T-cell (primary cell): ENCODE measurements at regions not wholly inside any gene's neighbourhood (a gene's known extent, or its start where the extent isn't known, plus 50 kb on each side); places are given as distances from the start of the nearest gene placed in this dataset.

Experiments used
- ATAC-seq, 4 experiments: fragments of 200-7000 bp in 3 of 4; fragments of 150-1000 bp in 1 of 4; cut with Tn5 transposase; replicated peaks in 1 of 4; 1 replicate in 3 of 4; 2 replicates in 1 of 4; pipeline ENCODE4 v1.10.0; 2021; ENCODE audit warnings: moderate library complexity in 3 of 4, mild to moderate bottlenecking in 2 of 4, moderate number of reproducible peaks in 1 of 4
- CTCF ChIA-PET, 2 donors: fragments of 300-600 bp; sonication (Branson Sonifier 250); formaldehyde crosslinking; loops; one replicate each; lab custom pipeline; 2022; ENCODE audit warnings: antibody characterized with exemption in 2 of 2; lab: Charles Lee
- POLR2A ChIA-PET, 2 donors: fragments of 300-600 bp; sonication (Branson Sonifier 250); formaldehyde crosslinking; loops; one replicate each; lab custom pipeline; 2022; ENCODE audit warnings: antibody characterized with exemption in 2 of 2; lab: Charles Lee
- DNase-seq, 35 experiments: peaks; one replicate each; pipeline versions ENCODE4 v3.0.0 to v3.0.0-alpha.2; 2013 to 2023
- H3K27ac ChIP-seq: one replicate; pipeline ENCODE4 v1.5.1; 2013; ENCODE audit warnings: low read length
- H3K27me3 ChIP-seq, 2 experiments: replicated peaks in 1 of 2; 1 replicate in 1 of 2; 2 replicates in 1 of 2; pipeline versions ENCODE4 v1.6.1 to v1.7.0; 2013; ENCODE audit warnings: low read length in 1 of 2, mixed read lengths in 1 of 2; ENCODE audit not compliant: control insufficient read depth in 2 of 2, insufficient read depth in 2 of 2; ENCODE audit errors: extremely low read depth in 1 of 2
- H3K36me3 ChIP-seq, 2 donors: 1 replicate in 1 of 2; 2 replicates in 1 of 2; pipeline versions ENCODE4 v1.6.1 to v1.7.0; 2013; ENCODE audit warnings: low read length in 1 of 2; ENCODE audit not compliant: control insufficient read depth in 2 of 2, insufficient read depth in 1 of 2; ENCODE audit errors: extremely low read depth in 1 of 2
- H3K4me1 ChIP-seq, 2 experiments: 1 replicate in 1 of 2; 2 replicates in 1 of 2; pipeline versions ENCODE4 v1.6.1 to v1.7.0; 2013; ENCODE audit warnings: low read length in 2 of 2, mixed read lengths in 1 of 2; ENCODE audit not compliant: insufficient read depth in 2 of 2, control insufficient read depth in 1 of 2; ENCODE audit errors: extremely low read depth in 1 of 2
- H3K4me3 ChIP-seq, 2 donors: 1 replicate in 1 of 2; 2 replicates in 1 of 2; pipeline versions ENCODE4 v1.5.1 to v1.7.0; 2013; ENCODE audit warnings: mild to moderate bottlenecking in 2 of 2, low read length in 1 of 2, moderate library complexity in 1 of 2; ENCODE audit not compliant: control insufficient read depth in 1 of 2; ENCODE audit errors: extremely low read depth in 1 of 2
- H3K9me3 ChIP-seq: 2 replicates; pipeline ENCODE4 v1.7.0; 2013
- H3K27ac Mint-ChIP-seq, 2 donors: one replicate each; pipeline ENCODE4 v1.8.0; 2020 to 2021; ENCODE audit warnings: mild to moderate bottlenecking in 2 of 2, mixed read lengths in 2 of 2
- H3K27me3 Mint-ChIP-seq, 2 donors: one replicate each; pipeline ENCODE4 v1.8.0; 2021 to 2022; ENCODE audit warnings: mixed read lengths in 2 of 2
- H3K36me3 Mint-ChIP-seq: one replicate; pipeline ENCODE4 v1.8.0; 2021; ENCODE audit warnings: mixed read lengths
- H3K4me1 Mint-ChIP-seq, 3 donors: one replicate each; pipeline ENCODE4 v1.8.0; 2020 to 2022; ENCODE audit warnings: mixed read lengths in 3 of 3, mild to moderate bottlenecking in 1 of 3
- H3K4me3 Mint-ChIP-seq, 3 donors: one replicate each; pipeline ENCODE4 v1.8.0; 2020 to 2022; ENCODE audit warnings: mild to moderate bottlenecking in 3 of 3, mixed read lengths in 3 of 3, moderate library complexity in 3 of 3
- H3K9me3 Mint-ChIP-seq, 3 donors: one replicate each; pipeline ENCODE4 v1.8.0; 2020 to 2022; ENCODE audit warnings: mixed read lengths in 3 of 3
- WGBS: methylation state at CpG from one replicate; pipeline ENCODE4 v1.1.5; 2013; ENCODE audit warnings: missing lambda C conversion rate; ENCODE audit not compliant: insufficient coverage; 5-methylcytosine and 5-hydroxymethylcytosine counted together

- no peaks in the 10 kb centered on the region for H3K4me1 Mint-ChIP-seq
- ChIA-PET POLR2A (interaction anchor here in 1 of 2 donors (0.6 kb wide), 1 partner anchor 345 kb away, joined by 5 read pairs; no protein-coding TSS in a partner anchor), CTCF (no interaction called here)
- Histone ChIP-seq H3K27ac (no peak overlapping the region), H3K4me3 (no peak overlapping the region), H3K4me1 (no peaks in the 10 kb centered on the region), H3K27me3 (no peaks in the 10 kb centered on the region), H3K36me3 (no peaks in the 10 kb centered on the region), H3K9me3 (no peaks in the 10 kb centered on the region)
- ATAC-seq = no peak
- no peak for DNase-seq
- WGBS = no CpG with 5 or more reads among the region's 1 CpG
- no peaks in the 10 kb centered on the region for H3K36me3 Mint-ChIP-seq
- no peaks in the 10 kb centered on the region for H3K27me3 Mint-ChIP-seq
- H3K9me3 Mint-ChIP-seq = peaks cover 6 to 19% (median 13%) of the 10 kb centered on the region in 3 donors
- no peak overlapping the region for H3K27ac Mint-ChIP-seq
- no peak overlapping the region for H3K4me3 Mint-ChIP-seq
These were observed 111.5 kb upstream of the SYT1 start for GRCh38 chr12:78753058-78753457.

DNA sequence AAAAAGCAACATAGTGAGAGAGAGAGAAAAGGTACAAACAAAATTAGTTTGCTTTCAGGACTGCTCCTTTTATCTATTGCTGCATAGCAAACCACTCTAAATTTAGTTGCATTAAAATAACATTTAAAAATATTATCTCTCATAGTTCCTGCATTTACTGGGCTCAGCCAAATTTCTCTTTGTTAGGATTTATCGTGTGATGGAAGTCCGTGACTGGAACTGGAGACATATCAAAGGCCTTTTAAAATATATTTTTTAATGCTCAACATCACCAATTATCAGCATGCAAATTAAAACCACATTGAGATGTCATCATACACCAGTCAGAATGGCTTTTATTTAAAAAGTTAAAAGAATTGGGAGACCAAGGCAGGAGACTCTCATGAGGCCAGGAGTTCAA lies 107.6 kb upstream of the SYT1 start:
- Histone ChIP-seq H3K36me3 (no peaks in the 10 kb centered on the region), H3K27me3 (no peaks in the 10 kb centered on the region), H3K27ac (no peak overlapping the region), H3K4me3 (no peak overlapping the region), H3K4me1 (no peaks in the 10 kb centered on the region), H3K9me3 (no peaks in the 10 kb centered on the region)
- DNase-seq (no peak), ATAC-seq (no peak)
- H3K27ac Mint-ChIP-seq = no peak overlapping the region
- H3K4me3 Mint-ChIP-seq = no peak overlapping the region
- POLR2A ChIA-PET = no interaction called here
- CTCF ChIA-PET = no interaction called here
- no peaks in the 10 kb centered on the region for H3K4me1 Mint-ChIP-seq
- H3K9me3 Mint-ChIP-seq = peaks cover 10 to 12% (median 12%) of the 10 kb centered on the region in 3 donors
- H3K27me3 Mint-ChIP-seq = no peaks in the 10 kb centered on the region
- no peaks in the 10 kb centered on the region for H3K36me3 Mint-ChIP-seq
- WGBS = no CpG with 5 or more reads among the region's 2 CpGs

DNA sequence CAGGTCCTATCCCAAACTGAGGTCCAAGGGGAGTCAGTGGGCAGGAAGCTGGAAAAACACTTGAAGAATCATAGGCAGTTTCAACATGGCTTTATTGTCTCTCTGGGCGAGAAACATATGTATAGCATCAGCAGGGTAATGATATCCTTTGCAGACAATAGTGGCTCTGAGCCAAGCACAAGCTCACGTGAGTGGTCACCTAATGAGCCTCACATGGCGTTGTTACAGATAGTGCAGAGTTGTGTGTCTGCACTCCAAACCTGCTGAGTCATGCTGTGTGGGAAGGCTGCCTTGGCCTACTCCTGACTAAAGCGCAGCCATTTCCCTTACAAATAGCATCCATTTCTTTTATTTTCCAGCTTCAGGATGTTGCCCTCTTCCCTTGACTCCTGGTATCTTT lies 105.2 kb upstream of the SYT1 start:
- Histone ChIP-seq H3K4me1 (no peaks in the 10 kb centered on the region), H3K9me3 (no peaks in the 10 kb centered on the region), H3K4me3 (no peak overlapping the region), H3K27ac (no peak overlapping the region), H3K27me3 (no peaks in the 10 kb centered on the region), H3K36me3 (no peaks in the 10 kb centered on the region)
- ChIA-PET POLR2A (no interaction called here), CTCF (no interaction called here)
- DNase-seq = no peak
- H3K4me1 Mint-ChIP-seq = no peaks in the 10 kb centered on the region
- H3K36me3 Mint-ChIP-seq = no peaks in the 10 kb centered on the region
- H3K27ac Mint-ChIP-seq = no peak overlapping the region
- peaks cover 8 to 19% (median 10%) of the 10 kb centered on the region in 3 donors for H3K9me3 Mint-ChIP-seq
- 77% methylated on average over 4 of the region's 4 CpGs for WGBS
- no peak overlapping the region for H3K4me3 Mint-ChIP-seq
- no peaks in the 10 kb centered on the region for H3K27me3 Mint-ChIP-seq
- ATAC-seq = no peak

GRCh38 chr12:78760906-78761305 lies 103.7 kb upstream of the SYT1 start:
- POLR2A ChIA-PET = no interaction called here
- no peaks in the 10 kb centered on the region for H3K36me3 ChIP-seq
- no peak for DNase-seq
- ATAC-seq = no peak
- H3K4me3 ChIP-seq = no peak overlapping the region
- H3K9me3 ChIP-seq = no peaks in the 10 kb centered on the region
- H3K27me3 ChIP-seq = no peaks in the 10 kb centered on the region
- H3K9me3 Mint-ChIP-seq = peaks cover 8 to 19% (median 10%) of the 10 kb centered on the region in 3 donors
- H3K27ac Mint-ChIP-seq = no peak overlapping the region
- no peaks in the 10 kb centered on the region for H3K4me1 ChIP-seq
- H3K4me3 Mint-ChIP-seq = no peak overlapping the region
- no peak overlapping the region for H3K27ac ChIP-seq
- H3K36me3 Mint-ChIP-seq = no peaks in the 10 kb centered on the region
- H3K27me3 Mint-ChIP-seq = no peaks in the 10 kb centered on the region
- WGBS = no CpG with 5 or more reads among the region's 5 CpGs
- no peaks in the 10 kb centered on the region for H3K4me1 Mint-ChIP-seq
- CTCF ChIA-PET = no interaction called here

DNA sequence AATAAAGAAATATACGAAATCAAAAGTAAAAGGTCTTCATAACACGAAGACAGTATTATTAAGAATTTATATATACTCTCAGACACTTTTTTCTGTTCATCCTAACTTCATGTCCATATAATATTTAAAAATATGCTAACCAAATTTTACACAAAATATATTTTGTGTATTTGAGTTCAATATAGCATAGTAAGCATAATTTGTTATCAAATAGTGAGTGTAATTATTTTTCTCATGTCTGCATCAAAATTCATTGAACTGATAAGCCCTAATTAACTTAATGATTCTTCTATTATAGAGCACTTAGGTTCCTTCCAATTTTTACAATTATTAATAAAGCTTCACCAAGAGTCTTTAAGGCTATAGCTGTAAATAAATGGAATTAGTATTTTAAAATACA lies 99.7 kb upstream of the SYT1 start:
- Mint-ChIP-seq H3K27ac (no peak overlapping the region), H3K4me1 (no peaks in the 10 kb centered on the region), H3K4me3 (no peak overlapping the region), H3K9me3 (peaks cover 4 to 22% (median 11%) of the 10 kb centered on the region in 3 donors), H3K36me3 (no peaks in the 10 kb centered on the region), H3K27me3 (no peaks in the 10 kb centered on the region)
- no peaks in the 10 kb centered on the region for H3K27me3 ChIP-seq
- ATAC-seq (no peak), DNase-seq (no peak)
- no peaks in the 10 kb centered on the region for H3K9me3 ChIP-seq
- H3K4me1 ChIP-seq = no peaks in the 10 kb centered on the region
- CTCF ChIA-PET = no interaction called here
- POLR2A ChIA-PET = no interaction called here
- H3K4me3 ChIP-seq = no peak overlapping the region
- no peaks in the 10 kb centered on the region for H3K36me3 ChIP-seq
- WGBS = no CpG with 5 or more reads among the region's 2 CpGs
- no peak overlapping the region for H3K27ac ChIP-seq

GRCh38 chr12:78767264-78767981 lies 97.2 kb upstream of the SYT1 start:
- no peaks in the 10 kb centered on the region for H3K4me1 ChIP-seq
- Mint-ChIP-seq H3K36me3 (no peaks in the 10 kb centered on the region), H3K4me1 (no peaks in the 10 kb centered on the region), H3K9me3 (peaks cover 0 to 18% (median 13%) of the 10 kb centered on the region in 3 donors), H3K4me3 (no peak overlapping the region), H3K27me3 (no peaks in the 10 kb centered on the region), H3K27ac (no peak overlapping the region)
- CTCF ChIA-PET = interaction anchor here in 1 of 2 donors (0.6 kb wide), 1 partner anchor 492 kb away, joined by 3 read pairs; no protein-coding TSS in a partner anchor
- ATAC-seq (no peak), DNase-seq (no peak)
- no peaks in the 10 kb centered on the region for H3K27me3 ChIP-seq
- no peaks in the 10 kb centered on the region for H3K36me3 ChIP-seq
- no peak overlapping the region for H3K4me3 ChIP-seq
- no peaks in the 10 kb centered on the region for H3K9me3 ChIP-seq
- H3K27ac ChIP-seq = no peak overlapping the region
- POLR2A ChIA-PET = no interaction called here
- no CpG with 5 or more reads among the region's 4 CpGs for WGBS
